ENCODE measurements at regions not wholly inside any gene's neighbourhood (a gene's known extent, or its start where the extent isn't known, plus 50 kb on each side); places are given as distances from the start of the nearest gene placed in this dataset.

DNA sequence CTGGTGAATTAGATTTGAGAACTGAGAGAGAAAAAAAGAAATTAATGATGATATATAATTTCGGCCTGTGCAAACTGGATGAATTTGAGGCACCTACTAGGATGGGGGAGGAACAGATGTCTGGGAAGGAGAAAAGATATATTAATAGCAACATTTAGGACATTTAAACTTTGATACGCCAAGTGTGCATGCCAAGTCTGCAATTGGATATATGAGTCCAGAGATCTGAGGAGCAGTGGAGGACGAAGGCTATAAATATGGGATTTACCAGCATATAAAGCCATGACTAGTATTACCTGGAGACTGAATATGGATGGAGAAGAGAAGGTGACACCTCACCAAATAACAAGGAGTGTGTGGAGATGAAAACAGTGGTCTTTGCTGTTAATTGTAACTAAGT lies 272.6 kb upstream of the HSF2 start:
- TF ChIP-seq POLR2AphosphoS5 (IDR thresholded peaks at IDR 0.05; ENCODE audit: low read depth) (no peak), CTCF (IDR thresholded peaks at IDR 0.05; ENCODE audit: insufficient read depth, low read length) (no peak), REST (IDR thresholded peaks at IDR 0.05; ENCODE audit: insufficient replicate concordance, low read depth) (no peak)
